Keratinocyte (primary cell): ENCODE measurements at regions not wholly inside any gene's neighbourhood (a gene's known extent, or its start where the extent isn't known, plus 50 kb on each side); places are given as distances from the start of the nearest gene placed in this dataset.

Experiments
- DNase-seq: peaks from one replicate; pipeline ENCODE4 v3.0.0-alpha.2; 2011; ENCODE audit warnings: low read depth, missing footprints, low spot score
- FAIRE-seq: peaks from 2 replicates; lab custom pipeline; 2011; peaks lifted over from hg19 to GRCh38; lab: Jason Lieb, UNC
- H2AFZ ChIP-seq: 2 replicates; pipeline ENCODE4 v1.6.0; 2012; ENCODE audit warnings: low read length, control low read depth, inconsistent platforms; ENCODE audit not compliant: control insufficient read depth
- H3K27ac ChIP-seq: 2 replicates; pipeline ENCODE4 v1.5.1; 2011; ENCODE audit warnings: low read length; ENCODE audit not compliant: control insufficient read depth, insufficient read depth
- H3K27me3 ChIP-seq: 3 replicates; pipeline ENCODE4 v1.6.0; 2011; ENCODE audit warnings: low read length; ENCODE audit not compliant: control insufficient read depth, insufficient read depth; ENCODE audit errors: extremely low read depth
- H3K36me3 ChIP-seq, 2 experiments: 2 replicates in 1 of 2; 3 replicates in 1 of 2; pipeline ENCODE4 v1.5.1; 2011; ENCODE audit warnings: low read length in 2 of 2, mild to moderate bottlenecking in 1 of 2; ENCODE audit not compliant: control insufficient read depth in 2 of 2, insufficient read depth in 2 of 2; ENCODE audit errors: extremely low read depth in 1 of 2
- H3K4me1 ChIP-seq: 3 replicates; pipeline ENCODE4 v1.5.1; 2011; ENCODE audit warnings: low read length; ENCODE audit not compliant: control insufficient read depth, insufficient read depth; ENCODE audit errors: extremely low read depth
- H3K4me2 ChIP-seq: 3 replicates; pipeline ENCODE4 v1.6.0; 2011; ENCODE audit warnings: low read depth, low read length; ENCODE audit not compliant: control insufficient read depth, insufficient read depth; ENCODE audit errors: extremely low read depth
- H3K4me3 ChIP-seq, 3 experiments: fragments of 200-600 bp in 1 of 3; sonication (generic) in 1 of 3; 2 replicates in 2 of 3; 3 replicates in 1 of 3; pipeline ENCODE4 v1.5.1; 2011 to 2016; ENCODE audit warnings: low read length in 3 of 3, mild to moderate bottlenecking in 3 of 3, control low read depth in 2 of 3, inconsistent platforms in 1 of 3, low read depth in 1 of 3, mixed read lengths in 1 of 3, mixed run types in 1 of 3, moderate library complexity in 1 of 3; ENCODE audit not compliant: control insufficient read depth in 2 of 3, insufficient read depth in 2 of 3; ENCODE audit errors: extremely low read depth in 1 of 3
- H3K79me2 ChIP-seq: 2 replicates; pipeline ENCODE4 v1.6.0; 2012; ENCODE audit warnings: low read length; ENCODE audit not compliant: control insufficient read depth, insufficient read depth
- H3K9ac ChIP-seq: 3 replicates; pipeline ENCODE4 v1.6.0; 2011; ENCODE audit warnings: low read length; ENCODE audit not compliant: control insufficient read depth, insufficient read depth; ENCODE audit errors: extremely low read depth
- H3K9me1 ChIP-seq: 3 replicates; pipeline ENCODE4 v1.6.0; 2011; ENCODE audit warnings: low read length; ENCODE audit not compliant: control insufficient read depth, insufficient read depth; ENCODE audit errors: extremely low read depth
- H3K9me3 ChIP-seq: 2 replicates; pipeline ENCODE4 v1.5.1; 2012; ENCODE audit warnings: low read depth, low read length; ENCODE audit not compliant: control insufficient read depth
- H4K20me1 ChIP-seq: 3 replicates; pipeline ENCODE4 v1.6.0; 2011; ENCODE audit warnings: low read length; ENCODE audit not compliant: control insufficient read depth, insufficient read depth; ENCODE audit errors: extremely low read depth
- EZH2 ChIP-seq: IDR thresholded peaks from one replicate; pipeline ENCODE4 v1.6.1; 2012; ENCODE audit warnings: inconsistent platforms, mild to moderate bottlenecking, low read length, moderate library complexity
- dilution Hi-C: fragments of 300-500 bp; cut with MboI; formaldehyde crosslinking; loops from one replicate; pipeline ENCODE4 v1.7.0; 2020; ENCODE audit warnings: low sequenced_read_pairs; ENCODE audit not compliant: extremely low pct_ligation_motif_present
- TF ChIP-seq, protein P1 (sequence below), 3 experiments: IDR thresholded peaks in 1 of 3; conservative IDR thresholded peaks in 1 of 3; optimal IDR thresholded peaks in 1 of 3; 2 replicates in 2 of 3; 3 replicates in 1 of 3; pipeline versions ENCODE3 to v1.5.1; 2011; ENCODE audit warnings: low read length in 3 of 3, mild to moderate bottlenecking in 3 of 3, moderate library complexity in 2 of 3, control low read depth in 1 of 3, inconsistent platforms in 1 of 3; ENCODE audit not compliant: insufficient read depth in 2 of 3; ENCODE audit errors: extremely low read depth in 1 of 3

DNA sequence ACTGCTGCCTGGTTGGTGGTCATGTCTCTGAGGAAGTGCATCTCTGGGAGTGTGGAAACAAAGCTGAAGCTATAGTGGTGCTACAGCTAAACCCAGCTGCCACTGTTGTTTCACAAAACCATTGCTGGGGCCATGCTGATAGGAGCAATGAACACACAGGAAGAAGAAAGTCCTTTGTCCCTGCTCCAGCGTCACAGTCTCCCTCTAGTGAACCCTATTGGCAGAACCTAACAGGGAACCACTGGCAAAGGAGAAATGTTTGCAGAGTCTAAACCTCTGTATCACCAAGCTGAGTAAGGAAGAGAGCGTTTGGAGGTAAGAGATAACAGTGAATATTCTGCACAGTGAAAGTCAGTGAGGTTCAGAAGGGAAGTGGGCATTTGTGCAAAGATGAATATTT lies 244.0 kb downstream of the YTHDC2 start:
- FAIRE-seq, result no peak
- dilution Hi-C loops, result no loop called here
- no peaks in the 10 kb centered on the region for H3K9me3 ChIP-seq

DNA sequence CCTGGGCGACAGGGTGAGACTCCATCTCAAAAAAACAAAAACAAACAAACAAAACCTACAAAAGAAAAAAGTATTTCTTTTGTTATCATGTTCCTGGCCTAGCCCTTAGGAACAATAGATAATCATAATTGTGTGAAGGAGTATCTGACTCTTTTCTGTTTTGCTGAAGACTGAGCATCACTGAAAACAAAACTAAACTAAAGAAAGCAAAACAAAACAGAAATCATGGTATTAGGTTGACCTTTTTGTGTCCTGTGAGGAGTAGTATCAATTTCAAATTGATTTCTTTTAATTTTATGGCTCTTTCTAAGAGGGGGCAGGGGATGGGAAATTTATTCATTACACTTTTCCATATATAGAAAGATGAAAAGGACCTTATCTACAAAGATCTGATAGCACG lies 246.0 kb downstream of the YTHDC2 start:
- no peak for FAIRE-seq
- Histone ChIP-seq H3K27ac (no peak overlapping the region), H3K79me2 (no peaks in the 10 kb centered on the region), H3K36me3 (no peaks in the 10 kb centered on the region), H3K4me3 (no peak overlapping the region), H3K4me1 (no peaks in the 10 kb centered on the region), H3K9me1 (no peaks in the 10 kb centered on the region), H2AFZ (no peak overlapping the region), H3K9ac (no peak overlapping the region), H3K9me3 (no peaks in the 10 kb centered on the region), H3K27me3 (no peaks in the 10 kb centered on the region), H3K4me2 (no peak overlapping the region), H4K20me1 (no peaks in the 10 kb centered on the region)
- DNase-seq, result no peak
- dilution Hi-C loops, result no loop called here
- TF ChIP-seq, protein P1, sequence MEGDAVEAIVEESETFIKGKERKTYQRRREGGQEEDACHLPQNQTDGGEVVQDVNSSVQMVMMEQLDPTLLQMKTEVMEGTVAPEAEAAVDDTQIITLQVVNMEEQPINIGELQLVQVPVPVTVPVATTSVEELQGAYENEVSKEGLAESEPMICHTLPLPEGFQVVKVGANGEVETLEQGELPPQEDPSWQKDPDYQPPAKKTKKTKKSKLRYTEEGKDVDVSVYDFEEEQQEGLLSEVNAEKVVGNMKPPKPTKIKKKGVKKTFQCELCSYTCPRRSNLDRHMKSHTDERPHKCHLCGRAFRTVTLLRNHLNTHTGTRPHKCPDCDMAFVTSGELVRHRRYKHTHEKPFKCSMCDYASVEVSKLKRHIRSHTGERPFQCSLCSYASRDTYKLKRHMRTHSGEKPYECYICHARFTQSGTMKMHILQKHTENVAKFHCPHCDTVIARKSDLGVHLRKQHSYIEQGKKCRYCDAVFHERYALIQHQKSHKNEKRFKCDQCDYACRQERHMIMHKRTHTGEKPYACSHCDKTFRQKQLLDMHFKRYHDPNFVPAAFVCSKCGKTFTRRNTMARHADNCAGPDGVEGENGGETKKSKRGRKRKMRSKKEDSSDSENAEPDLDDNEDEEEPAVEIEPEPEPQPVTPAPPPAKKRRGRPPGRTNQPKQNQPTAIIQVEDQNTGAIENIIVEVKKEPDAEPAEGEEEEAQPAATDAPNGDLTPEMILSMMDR (optimal IDR thresholded peaks at IDR 0.05 in 1 of 3, IDR thresholded peaks at IDR 0.05 in 1 of 3, conservative IDR thresholded peaks at IDR 0.05 in 1 of 3; ENCODE audit: extremely low read depth in 1 of 3, insufficient read depth in 2 of 3, low read length in 3 of 3), result no peak
- no peak for TF ChIP-seq EZH2

More for the DNA sequence above, 244.0 kb downstream of the YTHDC2 start:
- no peaks in the 10 kb centered on the region for H4K20me1 ChIP-seq
- no peak overlapping the region for H3K4me2 ChIP-seq
- H3K36me3 ChIP-seq, result no peaks in the 10 kb centered on the region
- no peaks in the 10 kb centered on the region for H3K4me1 ChIP-seq
- TF ChIP-seq, protein P1 (optimal IDR thresholded peaks at IDR 0.05 in 1 of 3, IDR thresholded peaks at IDR 0.05 in 1 of 3, conservative IDR thresholded peaks at IDR 0.05 in 1 of 3; ENCODE audit: extremely low read depth in 1 of 3, insufficient read depth in 2 of 3, low read length in 3 of 3), result no peak
- no peak for TF ChIP-seq EZH2
- H3K79me2 ChIP-seq, result no peaks in the 10 kb centered on the region
- H3K9me1 ChIP-seq, result no peaks in the 10 kb centered on the region
- H2AFZ ChIP-seq, result no peak overlapping the region
- H3K4me3 ChIP-seq, result no peak overlapping the region
- no peaks in the 10 kb centered on the region for H3K27me3 ChIP-seq
- H3K27ac ChIP-seq, result no peak overlapping the region
- no peak overlapping the region for H3K9ac ChIP-seq
- DNase-seq, result no peak
